Dermis blood vessel endothelial cell (primary cell): ENCODE measurements at regions not wholly inside any gene's neighbourhood (a gene's known extent, or its start where the extent isn't known, plus 50 kb on each side); places are given as distances from the start of the nearest gene placed in this dataset.
"Not testable (repeated sequence)": the region's sequence is repeated elsewhere in the genome, so short reads cannot be mapped to it uniquely, and the experiment has no call there.

Source experiments
- DNase-seq: peaks from one replicate; pipeline ENCODE4 v3.0.0; 2010

GRCh38 chrX:128582036-128582435 is 529.8 kb upstream of the ACTRT1 start:
- DNase-seq = no peak

DNA sequence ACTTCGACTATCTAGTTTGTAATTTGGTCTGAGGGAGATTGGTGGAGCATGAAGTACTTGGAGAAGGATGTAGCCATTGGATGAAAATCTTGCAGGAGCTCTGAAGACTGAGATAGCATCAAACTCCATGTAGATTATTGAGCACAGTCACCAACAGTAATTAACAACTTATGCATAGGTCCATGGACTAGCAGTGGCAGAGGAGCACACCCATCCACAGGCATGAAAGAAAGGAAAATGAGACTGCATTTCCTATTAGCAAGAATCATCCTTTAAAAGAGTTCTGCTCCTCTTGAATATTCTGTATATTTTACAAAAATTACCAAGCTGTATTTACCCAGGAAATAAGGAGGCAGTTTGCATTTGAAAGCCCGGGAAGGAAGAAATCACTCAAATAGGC is 529.4 kb upstream of the ACTRT1 start:
- no peak for DNase-seq

DNA sequence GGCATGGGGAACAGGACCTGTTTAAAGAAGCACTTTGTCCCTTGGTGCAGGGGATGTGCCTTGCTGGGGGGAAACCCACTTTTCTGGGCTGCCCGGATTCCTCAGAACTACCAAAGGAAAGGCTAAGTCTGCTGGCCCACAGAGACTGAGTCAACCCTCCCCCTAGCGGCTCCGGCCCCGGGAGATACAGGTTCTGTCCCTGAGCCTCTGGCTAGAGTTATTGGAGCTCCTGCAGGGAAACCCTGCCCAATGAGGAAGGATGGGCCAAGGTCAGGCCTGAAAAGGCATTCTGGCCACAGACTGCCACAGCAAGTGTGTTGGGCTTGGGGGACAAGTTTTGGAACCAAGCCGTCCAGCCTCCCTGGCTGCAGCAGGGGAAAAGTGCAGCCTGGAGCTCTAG is 490.9 kb upstream of the ACTRT1 start:
- no peak for DNase-seq

DNA sequence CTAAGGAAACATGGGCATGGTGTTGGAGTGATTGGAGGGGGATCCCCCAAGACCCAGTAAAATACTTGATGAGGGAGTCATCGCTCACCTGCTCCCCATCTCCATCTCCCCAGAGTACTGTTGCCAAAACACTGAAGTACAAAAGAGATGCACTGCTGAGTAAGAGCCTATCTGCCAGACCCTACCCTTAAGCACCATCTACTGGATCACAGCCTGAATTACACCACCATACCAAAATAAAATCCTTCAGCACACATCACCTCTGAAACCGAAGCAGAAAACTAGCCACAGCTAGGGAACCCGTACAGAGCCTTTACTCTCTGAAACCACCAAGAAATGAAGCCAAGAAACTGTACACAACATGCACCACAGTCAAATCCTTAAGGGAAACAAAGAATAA is 466.3 kb upstream of the ACTRT1 start:
- peak; percentile 26 for DNase-seq

GRCh38 chrX:128517691-128518090 is 465.5 kb upstream of the ACTRT1 start:
- no peak for DNase-seq

DNA sequence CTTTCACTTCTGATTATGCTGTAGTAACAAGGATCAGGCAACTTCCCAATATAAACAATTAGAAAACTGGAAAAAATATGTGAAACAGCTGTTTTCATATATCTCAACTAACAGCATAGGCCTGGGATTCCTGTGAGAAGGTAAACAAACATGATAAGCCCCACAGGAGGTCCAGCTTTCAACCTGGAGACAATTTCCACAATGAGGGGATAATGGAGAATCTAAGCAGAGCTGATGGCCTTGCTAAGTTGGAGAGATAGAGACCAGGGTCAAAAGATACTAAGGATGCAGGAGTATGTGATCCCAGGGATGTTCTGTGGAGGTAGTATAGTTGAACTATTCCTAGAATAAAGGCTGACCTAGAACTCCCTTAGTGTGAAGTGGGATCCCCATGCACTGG is 452.3 kb upstream of the ACTRT1 start:
- DNase-seq = no peak

DNA sequence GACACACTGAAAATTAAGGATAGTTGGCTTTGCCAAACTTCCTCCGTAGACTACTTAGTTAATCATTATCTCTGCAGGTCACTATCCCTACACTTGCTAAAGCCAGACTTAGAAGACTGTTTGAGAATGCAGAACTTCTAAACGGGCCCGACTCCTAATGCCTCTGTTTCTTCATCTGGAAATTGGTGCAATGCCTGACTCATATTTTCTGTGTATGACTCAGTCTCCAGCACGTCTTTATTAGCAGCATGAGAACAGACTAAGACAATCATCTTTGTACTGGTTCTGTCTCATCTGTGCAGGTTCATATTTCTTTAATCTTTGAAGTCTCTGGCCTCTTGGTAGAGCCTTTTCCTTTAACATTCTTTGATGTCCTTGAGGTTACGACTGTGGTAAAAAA is 411.9 kb upstream of the ACTRT1 start:
- DNase-seq = no peak

DNA sequence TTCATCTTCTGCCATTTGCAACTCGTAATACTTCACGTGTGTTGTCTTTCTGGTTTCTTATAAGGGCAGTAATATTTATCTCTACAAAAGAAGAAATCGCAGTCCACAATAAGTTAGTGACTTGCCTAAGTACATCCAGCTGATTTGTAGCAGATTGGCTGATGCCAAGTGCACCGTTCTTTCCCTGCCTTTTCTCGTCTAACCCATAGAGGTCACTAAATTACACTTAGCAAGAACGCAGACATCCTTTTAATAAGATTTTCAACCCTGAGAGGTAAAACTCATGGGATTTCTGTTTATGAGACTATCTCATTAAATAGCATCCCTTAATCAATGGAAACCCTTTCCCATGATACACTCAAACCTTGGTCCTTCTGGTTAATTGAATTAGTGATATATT is 408.6 kb upstream of the ACTRT1 start:
- no peak for DNase-seq

DNA sequence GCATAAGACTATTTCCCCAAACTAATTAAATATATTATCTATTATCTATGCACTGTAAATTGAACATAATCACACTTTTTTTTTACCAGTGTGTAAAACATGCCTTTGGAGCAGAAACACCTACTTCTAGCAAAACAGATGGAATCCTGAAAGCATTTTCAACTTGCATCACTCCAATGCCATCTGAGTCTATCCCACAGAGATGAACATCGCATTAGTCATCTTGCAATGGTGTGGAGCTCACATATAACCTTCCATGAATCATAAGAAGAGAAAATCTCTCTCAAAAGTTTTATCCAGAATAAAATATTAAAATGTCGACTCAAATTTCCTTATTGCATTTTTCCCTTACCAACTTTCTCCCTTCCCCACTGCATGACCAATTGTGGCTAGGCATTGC is 406.7 kb upstream of the ACTRT1 start:
- no peak for DNase-seq

DNA sequence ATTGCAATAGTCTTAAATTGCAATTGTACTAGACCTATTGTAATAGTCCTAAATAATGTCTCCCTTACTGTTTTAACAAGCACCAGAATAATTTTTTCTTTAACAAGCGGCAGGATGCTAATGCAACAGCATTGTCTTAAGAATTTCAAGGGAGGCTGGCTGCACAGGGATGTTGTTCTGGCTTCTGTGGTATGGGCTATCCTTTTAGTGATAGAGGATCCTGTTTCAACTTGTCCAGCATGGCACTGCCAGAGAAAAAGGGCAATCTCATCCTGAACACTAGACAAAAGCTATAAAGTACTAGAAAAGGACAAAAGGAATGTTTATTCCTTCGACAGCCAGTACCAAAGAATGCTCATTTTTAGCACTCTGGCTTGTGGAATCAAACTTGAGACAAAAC is 405.5 kb upstream of the ACTRT1 start:
- DNase-seq = no peak

DNA sequence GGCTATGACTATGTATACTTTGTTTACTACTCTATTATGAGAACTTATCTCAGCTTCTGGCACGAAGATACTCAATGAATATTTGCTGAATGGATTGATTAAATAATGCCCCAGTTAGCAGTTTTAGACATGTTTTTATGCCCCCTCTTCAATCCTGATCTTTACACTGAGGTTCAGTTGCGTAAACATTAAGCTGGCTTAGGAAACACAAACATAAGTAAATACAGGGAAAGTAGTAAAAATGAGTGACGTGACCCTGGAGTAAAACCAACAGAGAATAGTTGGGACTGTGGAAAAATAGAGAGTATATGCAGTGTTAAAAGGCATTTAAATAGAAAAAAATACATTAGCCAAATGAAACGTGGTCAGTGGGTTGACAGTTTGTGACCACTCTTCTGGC is 387.0 kb upstream of the ACTRT1 start:
- DNase-seq = no peak

- DNase-seq = no peak
These were observed 385.9 kb upstream of the ACTRT1 start for GRCh38 chrX:128438082-128438481.

DNA sequence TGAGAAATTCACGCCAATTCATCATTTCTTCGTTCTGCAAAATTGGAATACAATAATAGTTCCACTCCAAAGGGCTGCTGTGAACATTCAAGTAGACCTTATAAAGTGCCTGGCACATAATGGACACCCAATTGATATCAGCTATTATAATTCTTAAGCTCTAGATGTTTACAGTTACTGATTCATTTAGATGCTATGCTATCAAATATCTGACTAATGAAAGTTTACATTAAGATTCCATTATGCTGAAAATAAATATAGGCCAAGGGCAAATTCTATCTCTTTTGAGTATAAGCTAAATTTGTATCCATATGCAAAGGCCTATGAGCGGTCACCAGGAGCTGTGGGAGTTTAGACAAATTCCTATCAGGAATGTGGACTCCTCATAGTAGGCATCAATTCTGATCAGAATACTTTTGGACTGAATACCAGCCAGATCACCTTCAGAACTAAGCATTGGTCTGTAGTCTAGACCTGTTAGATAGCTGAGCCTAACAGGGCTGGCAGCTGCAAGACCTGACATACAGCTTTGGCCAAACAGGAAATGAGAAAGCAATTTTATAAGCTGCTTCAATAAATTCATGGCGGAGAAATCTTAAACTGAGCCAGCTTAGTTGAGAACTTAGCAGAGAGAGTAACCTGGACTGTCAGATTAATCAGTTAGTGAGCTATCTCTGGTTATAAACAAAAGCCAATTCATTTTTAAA is 384.3 kb upstream of the ACTRT1 start:
- DNase-seq = no peak

DNA sequence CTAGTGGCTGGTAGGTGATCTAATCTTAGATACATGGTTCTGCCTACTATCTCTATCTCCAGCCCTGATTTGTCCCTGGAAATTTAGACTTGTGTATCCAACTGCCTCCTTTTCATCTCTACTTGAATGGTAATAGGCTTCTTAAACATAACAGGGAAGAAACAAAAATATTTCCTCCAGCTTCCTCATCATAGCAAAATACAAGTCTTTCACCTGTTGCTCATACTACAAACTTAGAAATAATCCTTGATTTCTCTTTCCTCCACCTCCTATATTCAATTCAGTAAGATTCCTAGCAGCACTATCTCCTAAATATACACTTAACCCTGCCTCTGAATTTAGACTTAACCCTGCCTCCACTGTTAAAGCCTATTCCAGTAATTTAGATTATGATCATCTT is 373.3 kb upstream of the ACTRT1 start:
- DNase-seq = no peak

DNA sequence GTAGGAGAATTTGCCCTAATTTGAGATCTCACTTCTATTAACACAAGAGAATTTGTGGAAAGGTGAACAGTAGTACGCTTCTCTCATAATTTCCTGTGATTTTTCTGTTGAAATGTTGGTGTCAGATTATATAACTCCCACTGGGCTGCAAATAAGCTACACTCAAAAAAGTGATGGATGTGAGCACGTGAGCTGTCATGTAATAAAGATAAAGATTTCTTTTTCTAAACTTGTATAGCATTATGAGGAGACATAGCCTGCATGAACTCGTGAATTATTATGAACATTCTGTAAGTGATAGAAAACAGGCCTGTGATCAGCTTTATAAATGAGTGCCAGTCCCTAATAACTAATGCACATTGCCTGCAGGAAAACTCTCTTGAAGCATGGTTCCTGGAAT is 356.6 kb upstream of the ACTRT1 start:
- DNase-seq = no peak

- DNase-seq = no peak
These were observed 344.4 kb upstream of the ACTRT1 start for GRCh38 chrX:128396601-128397000.

GRCh38 chrX:128383846-128384245 is 331.6 kb upstream of the ACTRT1 start:
- DNase-seq = not testable (repeated sequence)

- no peak for DNase-seq
These were observed 313.3 kb upstream of the ACTRT1 start for GRCh38 chrX:128365492-128365891.

DNA sequence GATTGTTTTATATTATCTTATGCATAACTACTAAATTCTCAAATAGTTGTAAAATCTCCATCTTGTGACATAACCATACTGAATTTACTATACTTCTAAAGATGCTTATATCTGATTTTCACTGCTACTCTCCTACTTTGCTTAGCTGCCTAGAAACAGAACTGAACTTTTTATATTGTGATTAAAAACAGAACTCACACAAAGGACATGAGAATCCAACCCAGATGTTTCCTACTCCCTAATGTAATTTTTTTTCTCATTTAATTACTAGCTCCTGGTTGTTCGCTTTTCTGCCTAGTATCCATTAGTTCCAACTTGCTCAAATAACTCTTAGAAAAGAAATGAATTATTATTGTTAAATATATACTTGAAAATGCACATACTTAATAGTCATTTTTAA is 283.5 kb upstream of the ACTRT1 start:
- DNase-seq = no peak

DNA sequence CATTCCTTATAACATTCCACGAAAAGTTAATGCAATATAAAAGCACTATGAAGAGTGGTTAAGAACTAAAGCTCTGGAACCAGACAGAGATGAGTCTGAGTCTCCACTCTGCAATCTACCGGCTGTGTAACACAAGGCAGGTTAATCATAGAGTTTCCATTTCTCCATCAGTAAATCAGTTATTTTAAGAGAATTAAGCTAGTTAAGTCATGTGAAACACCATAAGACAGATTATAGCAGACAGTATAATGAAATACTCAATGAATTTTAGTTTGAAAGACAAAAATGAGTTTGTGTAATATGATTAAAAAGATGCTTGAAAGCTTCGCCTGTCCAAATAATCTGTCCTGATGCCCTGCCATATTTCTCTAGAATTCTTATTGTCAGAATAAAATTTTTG is 282.6 kb upstream of the ACTRT1 start:
- no peak for DNase-seq

DNA sequence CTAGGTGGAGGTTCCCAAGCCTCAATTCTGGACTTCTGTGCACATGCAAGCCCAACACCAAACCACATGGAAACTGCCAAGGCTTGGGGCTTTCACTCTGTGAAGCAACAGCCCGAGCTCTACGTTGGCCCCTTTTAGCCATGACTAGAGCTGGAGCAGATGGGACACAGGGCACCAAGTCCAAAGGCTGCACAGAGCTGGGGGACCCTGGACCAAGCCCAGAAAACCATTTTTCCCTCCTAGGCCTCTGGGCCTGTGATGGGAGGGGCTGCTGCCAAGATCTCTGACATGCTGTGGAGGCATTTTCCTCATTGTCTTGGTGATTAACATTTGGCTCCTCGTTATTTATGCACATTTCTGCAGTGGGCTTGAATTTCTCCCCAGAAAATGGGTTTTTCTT is 258.7 kb upstream of the ACTRT1 start:
- no peak for DNase-seq

- no peak for DNase-seq
These were observed 257.1 kb upstream of the ACTRT1 start for GRCh38 chrX:128309311-128309710.

GRCh38 chrX:128294198-128294597 is 242.0 kb upstream of the ACTRT1 start:
- no peak for DNase-seq

- no peak for DNase-seq
These were observed 235.5 kb upstream of the ACTRT1 start for GRCh38 chrX:128287693-128288092.

GRCh38 chrX:128250621-128251020 is 198.4 kb upstream of the ACTRT1 start:
- no peak for DNase-seq
